BE2C (cell line): ENCODE measurements at regions not wholly inside any gene's neighbourhood (a gene's known extent, or its start where the extent isn't known, plus 50 kb on each side); places are given as distances from the start of the nearest gene placed in this dataset.

ENCODE experiments used
- DNase-seq: peaks from one replicate; pipeline ENCODE4 v3.0.0-alpha.2; 2020
- H3K27me3 ChIP-seq: fragments of 250-450 bp; sonication (Bioruptor Pico); 2 replicates; pipeline ENCODE4 v1.5.1; 2020; ENCODE audit warnings: mild to moderate bottlenecking
- H3K36me3 ChIP-seq: fragments of 250-450 bp; sonication (Bioruptor Pico); 2 replicates; pipeline ENCODE4 v1.5.1; 2020; ENCODE audit warnings: mild to moderate bottlenecking
- H3K4me1 ChIP-seq: fragments of 250-450 bp; sonication (Bioruptor Pico); 2 replicates; pipeline ENCODE4 v1.5.1; 2020
- H3K4me3 ChIP-seq: 2 replicates; pipeline ENCODE4 v1.5.1; 2011; ENCODE audit warnings: low read depth, low read length
- H3K9me3 ChIP-seq: fragments of 250-450 bp; sonication (Bioruptor Pico); 2 replicates; pipeline ENCODE4 v1.5.1; 2020
- TF ChIP-seq, protein P1 (sequence below): IDR thresholded peaks from 2 replicates; pipeline ENCODE4 v1.5.1; 2012; ENCODE audit warnings: mild to moderate bottlenecking, low read depth, low read length

GRCh38 chr2:220963930-220964329 is 608.2 kb downstream of the EPHA4 start:
- Histone ChIP-seq H3K27me3 (no peaks in the 10 kb centered on the region), H3K4me3 (no peak overlapping the region), H3K9me3 (no peaks in the 10 kb centered on the region), H3K36me3 (no peaks in the 10 kb centered on the region), H3K4me1 (no peaks in the 10 kb centered on the region)
- no peak for DNase-seq
- TF ChIP-seq, protein P1, sequence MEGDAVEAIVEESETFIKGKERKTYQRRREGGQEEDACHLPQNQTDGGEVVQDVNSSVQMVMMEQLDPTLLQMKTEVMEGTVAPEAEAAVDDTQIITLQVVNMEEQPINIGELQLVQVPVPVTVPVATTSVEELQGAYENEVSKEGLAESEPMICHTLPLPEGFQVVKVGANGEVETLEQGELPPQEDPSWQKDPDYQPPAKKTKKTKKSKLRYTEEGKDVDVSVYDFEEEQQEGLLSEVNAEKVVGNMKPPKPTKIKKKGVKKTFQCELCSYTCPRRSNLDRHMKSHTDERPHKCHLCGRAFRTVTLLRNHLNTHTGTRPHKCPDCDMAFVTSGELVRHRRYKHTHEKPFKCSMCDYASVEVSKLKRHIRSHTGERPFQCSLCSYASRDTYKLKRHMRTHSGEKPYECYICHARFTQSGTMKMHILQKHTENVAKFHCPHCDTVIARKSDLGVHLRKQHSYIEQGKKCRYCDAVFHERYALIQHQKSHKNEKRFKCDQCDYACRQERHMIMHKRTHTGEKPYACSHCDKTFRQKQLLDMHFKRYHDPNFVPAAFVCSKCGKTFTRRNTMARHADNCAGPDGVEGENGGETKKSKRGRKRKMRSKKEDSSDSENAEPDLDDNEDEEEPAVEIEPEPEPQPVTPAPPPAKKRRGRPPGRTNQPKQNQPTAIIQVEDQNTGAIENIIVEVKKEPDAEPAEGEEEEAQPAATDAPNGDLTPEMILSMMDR, result no peak

GRCh38 chr2:220966636-220967035 is 605.5 kb downstream of the EPHA4 start:
- no peaks in the 10 kb centered on the region for H3K4me1 ChIP-seq
- TF ChIP-seq, protein P1, result no peak
- no peaks in the 10 kb centered on the region for H3K9me3 ChIP-seq
- no peak for DNase-seq
- no peaks in the 10 kb centered on the region for H3K36me3 ChIP-seq
- H3K27me3 ChIP-seq, result no peaks in the 10 kb centered on the region
- no peak overlapping the region for H3K4me3 ChIP-seq

DNA sequence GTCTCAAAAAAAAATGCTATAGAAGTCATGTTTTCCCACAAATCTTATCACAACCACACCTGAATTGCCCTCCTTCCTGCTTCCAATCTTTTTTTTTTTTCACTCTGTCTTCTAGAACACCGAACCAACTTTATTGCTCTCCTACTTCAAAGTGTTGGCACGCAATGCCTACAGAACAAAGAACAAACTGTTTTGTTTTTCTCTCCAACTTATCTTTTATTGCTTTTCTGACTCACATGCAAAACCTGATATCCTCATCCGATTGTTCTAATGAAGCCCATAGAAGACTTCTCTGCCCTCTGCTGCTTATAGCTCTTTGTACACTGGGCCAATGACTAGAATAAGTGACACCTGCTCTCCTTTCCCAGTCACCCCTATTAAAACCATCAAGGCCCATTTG is 602.8 kb downstream of the EPHA4 start:
- Histone ChIP-seq H3K9me3 (no peaks in the 10 kb centered on the region), H3K4me3 (no peak overlapping the region), H3K36me3 (no peaks in the 10 kb centered on the region), H3K4me1 (no peaks in the 10 kb centered on the region), H3K27me3 (no peaks in the 10 kb centered on the region)
- no peak for DNase-seq
- TF ChIP-seq, protein P1, result no peak

- no peak for DNase-seq
- Histone ChIP-seq H3K27me3 (no peaks in the 10 kb centered on the region), H3K9me3 (no peaks in the 10 kb centered on the region), H3K4me3 (no peak overlapping the region), H3K4me1 (no peaks in the 10 kb centered on the region), H3K36me3 (no peaks in the 10 kb centered on the region)
- TF ChIP-seq, protein P1, result no peak
Observed at GRCh38 chr2:220980966-220981675, 591.0 kb downstream of the EPHA4 start.

DNA sequence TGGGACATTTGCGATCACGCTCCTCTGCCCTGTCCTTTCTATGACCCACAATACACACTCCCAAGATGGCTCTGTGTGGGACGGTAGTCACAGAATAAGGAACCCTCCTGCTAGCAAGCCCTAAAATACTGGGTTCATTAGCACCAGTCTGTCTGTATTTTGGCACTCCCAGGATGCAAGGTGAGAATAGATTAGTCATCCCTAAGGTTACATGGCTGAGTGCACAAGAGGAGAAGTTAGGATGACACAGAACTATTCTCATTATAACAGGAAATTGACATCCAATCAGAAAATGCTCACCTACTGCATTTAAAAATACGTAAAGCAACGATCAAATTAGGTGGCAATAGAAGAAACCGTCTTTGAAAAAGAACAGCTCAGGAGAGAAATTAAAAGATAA is 590.2 kb downstream of the EPHA4 start:
- no peaks in the 10 kb centered on the region for H3K9me3 ChIP-seq
- H3K36me3 ChIP-seq, result no peaks in the 10 kb centered on the region
- H3K4me1 ChIP-seq, result no peaks in the 10 kb centered on the region
- H3K4me3 ChIP-seq, result no peak overlapping the region
- TF ChIP-seq, protein P1, result no peak
- H3K27me3 ChIP-seq, result no peaks in the 10 kb centered on the region
- no peak for DNase-seq

GRCh38 chr2:220985561-220985960 is 586.5 kb downstream of the EPHA4 start:
- no peak for DNase-seq
- H3K4me1 ChIP-seq, result no peaks in the 10 kb centered on the region
- TF ChIP-seq, protein P1, result no peak
- no peaks in the 10 kb centered on the region for H3K36me3 ChIP-seq
- H3K4me3 ChIP-seq, result no peak overlapping the region
- H3K27me3 ChIP-seq, result no peaks in the 10 kb centered on the region
- no peaks in the 10 kb centered on the region for H3K9me3 ChIP-seq
